NCI-H1092 treated with DMSO at 0.1 percent for 48 hours (cell line): ENCODE measurements at regions not wholly inside any gene's neighbourhood (a gene's known extent, or its start where the extent isn't known, plus 50 kb on each side); places are given as distances from the start of the nearest gene placed in this dataset.
A peak's percentile ranks its signal among the peaks of the same experiment; 100 is the strongest.
"Not testable (repeated sequence)": the region's sequence is repeated elsewhere in the genome, so short reads cannot be mapped to it uniquely, and the experiment has no call there.

Experiments
- DNase-seq: peaks from one replicate; lab custom pipeline; 2025; lab: John Stamatoyannopoulos, UW

DNA sequence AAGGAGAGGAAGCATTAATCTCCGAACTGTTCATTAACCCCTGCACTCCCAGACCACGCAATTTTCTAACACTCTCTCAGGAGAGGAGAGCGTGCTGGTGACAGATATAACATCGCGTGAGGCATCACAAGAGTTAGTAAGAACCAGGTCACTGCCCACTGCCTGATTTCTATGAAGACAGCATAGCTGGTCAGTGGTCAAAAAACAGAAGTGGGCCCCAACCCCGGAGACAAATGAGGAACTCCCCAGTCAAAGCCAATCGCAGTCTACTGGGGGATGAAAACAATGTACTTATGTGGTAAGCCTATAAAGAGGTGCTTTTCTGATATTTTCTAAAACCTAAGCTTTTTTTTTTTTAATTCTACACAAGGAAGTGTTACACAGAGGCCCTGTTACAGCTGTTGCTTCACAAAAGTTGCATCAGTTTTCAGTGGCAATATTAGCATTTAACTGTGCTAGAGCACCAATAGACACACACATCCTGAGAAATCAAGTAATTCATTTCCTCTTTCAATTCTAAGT, 231.8 kb upstream of the IRF2BP2 start:
- DNase-seq = no peak

DNA sequence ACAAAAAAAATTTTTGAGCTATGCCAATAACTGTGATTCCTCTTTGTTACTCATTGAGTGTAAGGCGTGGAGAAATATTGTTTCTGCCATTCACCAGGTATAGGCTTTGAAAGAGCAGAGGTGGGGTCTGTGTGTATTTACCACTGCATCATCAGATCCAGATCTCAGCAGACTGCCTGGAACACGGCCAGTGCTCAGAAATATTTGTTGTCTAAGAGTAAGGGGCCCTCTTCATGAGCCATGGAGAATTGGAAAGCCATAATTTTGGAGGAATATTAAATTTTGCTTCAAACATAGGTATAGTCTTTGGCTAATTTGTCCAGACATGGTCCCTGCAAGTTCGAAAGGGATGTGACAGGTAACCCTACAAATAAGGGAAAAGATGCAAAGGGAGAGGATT, 231.3 kb upstream of the IRF2BP2 start:
- DNase-seq = no peak

GRCh38 chr1:234840843-234841242, 230.9 kb upstream of the IRF2BP2 start:
- no peak for DNase-seq

GRCh38 chr1:234840253-234840652, 230.3 kb upstream of the IRF2BP2 start:
- DNase-seq = no peak

DNA sequence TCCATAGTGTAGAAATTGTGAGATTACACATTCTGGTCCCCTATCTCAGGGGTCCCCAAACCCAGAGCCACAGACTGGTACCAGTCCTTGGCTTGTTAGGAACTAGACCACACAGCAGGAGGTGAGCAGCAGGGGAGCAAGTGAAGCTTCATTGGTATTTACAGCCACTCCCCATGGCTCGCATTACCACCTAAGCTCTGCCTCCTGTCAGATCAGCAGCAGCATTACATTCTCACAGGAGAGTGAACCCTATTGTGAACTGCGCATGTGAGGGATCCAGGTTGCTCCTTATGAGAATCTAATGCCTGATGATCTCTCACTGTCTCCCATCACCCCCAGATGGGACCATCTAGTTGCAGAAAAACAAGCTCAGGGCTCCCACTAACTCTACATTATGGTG, 229.7 kb upstream of the IRF2BP2 start:
- no peak for DNase-seq

DNA sequence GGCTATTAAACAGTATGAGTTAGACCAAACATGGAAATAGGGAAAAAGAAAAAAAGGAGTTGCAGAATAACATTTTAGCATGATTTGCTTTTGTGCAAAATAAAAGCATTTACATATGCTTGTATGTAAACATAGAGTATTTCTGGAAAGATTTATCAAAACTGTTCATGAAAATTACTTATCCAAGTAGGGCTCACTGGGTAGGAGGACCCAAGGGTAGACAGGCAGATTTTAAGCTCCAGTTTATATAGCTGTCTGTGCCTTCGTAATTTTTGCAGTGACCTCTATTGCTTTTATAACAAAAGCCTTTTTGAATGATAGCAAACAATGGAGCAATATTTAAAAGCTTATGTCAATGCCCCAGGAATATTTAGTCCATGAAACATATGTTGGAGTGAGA, 228.8 kb upstream of the IRF2BP2 start:
- DNase-seq = no peak

DNA sequence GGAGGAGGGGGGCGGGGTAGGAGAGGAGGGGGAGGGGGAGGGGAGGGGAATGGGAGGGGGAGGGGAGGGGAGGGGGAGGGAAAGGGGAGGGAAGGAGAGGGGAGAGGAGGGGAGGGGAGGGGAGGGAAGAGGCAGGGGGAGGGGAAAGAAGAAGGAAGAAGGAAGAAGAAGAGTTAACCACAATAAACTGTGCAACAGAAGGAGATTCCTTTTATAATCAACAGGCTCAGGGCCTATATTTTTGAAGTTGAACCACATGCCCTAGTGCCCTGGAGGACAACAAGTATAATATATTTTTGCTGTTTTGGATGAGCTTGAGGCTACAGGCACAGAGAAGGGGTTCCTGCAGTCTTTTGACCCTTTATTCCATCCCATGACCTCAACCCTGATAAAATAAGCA, 228.2 kb upstream of the IRF2BP2 start:
- DNase-seq = no peak

DNA sequence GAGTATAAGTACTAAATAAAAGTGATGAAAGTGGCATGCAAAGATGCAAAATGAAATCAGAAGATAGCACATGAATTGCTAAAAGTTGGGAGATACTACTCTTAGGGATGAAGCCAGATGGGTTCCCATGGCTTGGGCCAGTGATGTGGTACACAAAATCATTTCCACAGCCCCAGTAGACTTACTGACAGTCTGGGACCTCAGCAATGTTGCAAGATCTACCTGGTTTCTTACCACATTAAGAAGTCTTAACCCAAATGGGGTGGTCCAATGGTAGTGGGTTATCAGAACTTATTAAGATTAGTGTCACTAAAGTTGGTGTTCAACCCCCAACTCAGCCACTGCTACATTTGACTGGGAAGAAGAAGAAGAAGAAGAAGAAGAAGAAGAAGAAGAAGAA, 227.7 kb upstream of the IRF2BP2 start:
- DNase-seq = no peak

DNA sequence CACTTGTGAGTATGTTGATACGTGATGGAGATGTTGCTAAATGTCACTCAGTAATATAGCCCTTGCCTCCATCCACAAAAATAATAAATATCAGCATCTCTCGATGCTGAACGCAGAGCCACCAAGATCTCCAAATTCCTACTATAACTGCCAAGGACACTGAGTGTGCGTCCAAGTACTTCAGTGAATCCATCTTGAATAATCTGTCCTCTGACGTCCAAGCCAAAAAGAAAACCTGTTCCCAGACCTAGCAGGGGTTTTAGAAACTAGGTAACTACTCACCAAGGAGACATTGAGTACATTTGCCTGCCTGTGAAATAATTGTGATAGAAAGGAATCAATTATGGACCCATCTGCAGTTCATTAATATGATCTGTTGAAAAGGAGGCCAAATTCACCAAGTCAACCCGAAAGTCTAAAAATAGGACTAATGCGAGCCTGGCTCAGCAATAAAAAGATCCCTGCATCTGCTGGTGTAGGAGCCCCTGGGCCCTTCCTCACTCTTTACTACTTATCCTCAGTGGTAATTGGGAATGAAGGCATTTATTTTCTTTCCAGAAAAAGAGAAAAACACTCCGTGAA, 226.9 kb upstream of the IRF2BP2 start:
- DNase-seq = no peak

DNA sequence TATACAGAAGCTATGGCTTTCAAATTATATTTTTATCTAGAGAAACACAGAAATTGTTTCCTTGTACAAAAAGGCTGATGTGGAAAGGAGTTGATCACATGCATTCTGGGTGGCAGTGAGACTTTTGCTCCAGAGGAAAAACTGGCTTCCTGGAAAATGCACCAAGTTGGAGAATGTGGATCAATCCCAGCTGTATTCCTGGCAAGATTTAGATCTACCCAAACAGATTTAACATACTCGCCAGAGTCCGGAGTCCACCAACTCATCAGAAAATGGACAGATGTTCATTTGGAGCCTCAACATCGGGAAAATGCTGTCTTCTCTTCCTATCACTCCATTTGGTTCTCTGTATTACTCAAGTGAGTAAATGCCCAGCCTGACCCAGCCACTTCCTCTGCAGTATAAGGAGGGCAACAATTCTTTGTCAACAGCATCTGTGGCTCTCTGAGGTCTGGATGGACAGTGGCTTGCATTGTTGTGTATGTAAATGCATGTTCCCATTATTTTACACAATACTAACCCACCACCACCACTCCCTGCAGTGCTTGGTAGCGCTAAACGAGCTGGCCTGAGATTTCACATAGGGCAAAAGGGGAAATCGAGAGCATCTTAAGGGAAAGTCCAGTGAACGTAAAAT, 226.2 kb upstream of the IRF2BP2 start:
- DNase-seq = no peak

- no peak for DNase-seq
These were observed 225.3 kb upstream of the IRF2BP2 start for GRCh38 chr1:234835239-234835638.

- DNase-seq = no peak
These were observed 223.7 kb upstream of the IRF2BP2 start for GRCh38 chr1:234833646-234834045.

GRCh38 chr1:234833118-234833517, 223.1 kb upstream of the IRF2BP2 start:
- DNase-seq = no peak

- DNase-seq = no peak
These were observed 217.7 kb upstream of the IRF2BP2 start for GRCh38 chr1:234827656-234828055.

- DNase-seq = no peak
These were observed 217.2 kb upstream of the IRF2BP2 start for GRCh38 chr1:234827181-234827580.

DNA sequence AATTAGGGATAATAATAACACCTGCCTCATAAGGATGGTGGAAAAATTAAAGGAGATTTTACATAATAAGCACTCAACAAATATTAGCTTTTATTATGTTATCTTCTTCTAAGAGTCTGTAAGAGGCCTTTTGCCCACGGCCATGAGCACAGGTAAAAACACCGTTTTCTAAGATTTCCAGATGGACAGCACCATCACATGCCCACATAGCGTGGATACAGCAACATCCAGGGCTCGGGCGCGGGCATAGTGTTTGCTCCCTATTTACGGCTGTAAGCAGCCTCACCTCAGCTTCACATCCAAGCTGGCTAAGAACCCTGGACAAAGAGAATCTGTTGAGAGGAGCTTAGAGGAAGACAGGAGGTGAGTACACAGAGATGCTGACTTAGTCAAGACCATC, 216.4 kb upstream of the IRF2BP2 start:
- DNase-seq = no peak

GRCh38 chr1:234825498-234826165, 215.7 kb upstream of the IRF2BP2 start:
- DNase-seq = no peak

- not testable (repeated sequence) for DNase-seq
These were observed 214.9 kb upstream of the IRF2BP2 start for GRCh38 chr1:234824836-234825235.

GRCh38 chr1:234823191-234824176, 213.5 kb upstream of the IRF2BP2 start:
- DNase-seq = peak; percentile 68

DNA sequence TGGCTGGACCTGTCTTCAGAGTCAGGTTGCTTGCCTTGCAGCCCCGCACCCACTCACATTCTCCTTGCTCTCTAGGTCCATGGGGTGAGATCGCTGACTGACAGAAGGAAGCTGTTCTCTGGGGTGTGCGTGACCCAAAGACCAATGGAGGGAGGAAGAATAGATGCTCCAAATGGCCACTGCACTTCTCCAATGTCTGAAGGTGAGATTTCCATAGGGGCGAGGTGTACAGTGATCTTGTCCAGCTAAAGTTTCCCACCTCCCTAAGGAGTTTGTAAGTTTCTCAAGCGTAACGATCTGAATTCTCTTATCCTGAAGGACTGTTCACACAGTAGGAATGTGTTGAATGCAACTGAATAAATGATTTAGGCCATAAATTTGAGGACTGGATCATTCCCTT, 211.9 kb upstream of the IRF2BP2 start:
- no peak for DNase-seq

GRCh38 chr1:234820597-234820996, 210.6 kb upstream of the IRF2BP2 start:
- DNase-seq = no peak

GRCh38 chr1:234819845-234820244, 209.9 kb upstream of the IRF2BP2 start:
- not testable (repeated sequence) for DNase-seq
